ENCODE measurements at regions not wholly inside any gene's neighbourhood (a gene's known extent, or its start where the extent isn't known, plus 50 kb on each side); places are given as distances from the start of the nearest gene placed in this dataset.

DNA sequence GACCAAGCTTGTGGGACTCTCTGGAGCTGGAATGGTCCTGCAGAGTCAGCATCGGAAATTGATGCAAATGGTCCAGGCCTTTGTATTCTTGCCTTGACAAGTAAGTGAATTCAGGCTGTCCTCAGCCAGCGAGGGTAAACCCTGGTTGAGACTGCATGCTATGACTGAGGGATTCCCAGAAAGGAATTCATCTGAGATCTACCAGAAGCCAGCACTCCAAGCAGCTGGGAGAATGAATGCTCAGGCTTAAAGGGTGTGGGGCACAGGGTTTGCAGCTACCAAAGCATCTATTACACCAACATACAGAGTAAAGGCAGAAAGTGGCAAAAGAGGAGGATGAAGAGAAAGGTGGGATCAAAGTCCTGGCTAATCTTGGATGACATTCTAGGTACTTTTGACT lies 257.0 kb upstream of the LYPLAL1 start:
- ChIA-PET CTCF (interaction anchor here (0.6 kb wide), 2 partner anchors 156 to 338 kb away, joined by 3 read pairs; no protein-coding TSS in a partner anchor), POLR2A (ENCODE audit: low non-redundant PET) (no interaction called here)
- DNase-seq (ENCODE audit: low spot score) = no peak

DNA sequence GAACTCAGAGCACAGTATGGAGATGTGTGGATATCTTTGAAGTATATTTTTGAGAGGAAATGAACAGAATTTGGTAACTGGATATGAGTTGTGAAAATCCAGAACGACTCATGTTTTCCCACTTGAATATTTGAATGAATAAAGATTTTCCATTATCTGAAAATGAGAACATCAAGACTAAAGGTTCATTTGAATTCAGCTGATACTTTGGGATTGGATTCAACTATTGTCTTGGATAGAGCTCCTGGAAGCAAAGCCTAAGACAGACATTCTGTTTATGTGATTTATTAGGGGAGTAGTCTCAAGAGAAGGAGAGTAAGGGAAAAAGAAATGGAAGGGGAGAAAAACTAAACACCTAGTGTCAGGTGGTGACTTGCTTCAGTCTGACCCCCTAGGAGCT lies 256.0 kb upstream of the LYPLAL1 start:
- TF ChIP-seq, protein P1, sequence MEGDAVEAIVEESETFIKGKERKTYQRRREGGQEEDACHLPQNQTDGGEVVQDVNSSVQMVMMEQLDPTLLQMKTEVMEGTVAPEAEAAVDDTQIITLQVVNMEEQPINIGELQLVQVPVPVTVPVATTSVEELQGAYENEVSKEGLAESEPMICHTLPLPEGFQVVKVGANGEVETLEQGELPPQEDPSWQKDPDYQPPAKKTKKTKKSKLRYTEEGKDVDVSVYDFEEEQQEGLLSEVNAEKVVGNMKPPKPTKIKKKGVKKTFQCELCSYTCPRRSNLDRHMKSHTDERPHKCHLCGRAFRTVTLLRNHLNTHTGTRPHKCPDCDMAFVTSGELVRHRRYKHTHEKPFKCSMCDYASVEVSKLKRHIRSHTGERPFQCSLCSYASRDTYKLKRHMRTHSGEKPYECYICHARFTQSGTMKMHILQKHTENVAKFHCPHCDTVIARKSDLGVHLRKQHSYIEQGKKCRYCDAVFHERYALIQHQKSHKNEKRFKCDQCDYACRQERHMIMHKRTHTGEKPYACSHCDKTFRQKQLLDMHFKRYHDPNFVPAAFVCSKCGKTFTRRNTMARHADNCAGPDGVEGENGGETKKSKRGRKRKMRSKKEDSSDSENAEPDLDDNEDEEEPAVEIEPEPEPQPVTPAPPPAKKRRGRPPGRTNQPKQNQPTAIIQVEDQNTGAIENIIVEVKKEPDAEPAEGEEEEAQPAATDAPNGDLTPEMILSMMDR (conservative IDR thresholded peaks at IDR 0.05; ENCODE audit: low read depth) = no peak
- ChIA-PET CTCF (interaction anchor here (0.6 to 1.0 kb wide), 2 partner anchors 13 to 14 kb away, joined by 3 read pairs; no protein-coding TSS in a partner anchor), POLR2A (ENCODE audit: low non-redundant PET) (no interaction called here)
- no peak for DNase-seq (ENCODE audit: low spot score)
- no peak overlapping the region for H3K27ac ChIP-seq

More for the DNA sequence above, 257.0 kb upstream of the LYPLAL1 start:
- H3K27ac ChIP-seq = no peak overlapping the region
- TF ChIP-seq, protein P1 (conservative IDR thresholded peaks at IDR 0.05; ENCODE audit: low read depth) = no peak

DNA sequence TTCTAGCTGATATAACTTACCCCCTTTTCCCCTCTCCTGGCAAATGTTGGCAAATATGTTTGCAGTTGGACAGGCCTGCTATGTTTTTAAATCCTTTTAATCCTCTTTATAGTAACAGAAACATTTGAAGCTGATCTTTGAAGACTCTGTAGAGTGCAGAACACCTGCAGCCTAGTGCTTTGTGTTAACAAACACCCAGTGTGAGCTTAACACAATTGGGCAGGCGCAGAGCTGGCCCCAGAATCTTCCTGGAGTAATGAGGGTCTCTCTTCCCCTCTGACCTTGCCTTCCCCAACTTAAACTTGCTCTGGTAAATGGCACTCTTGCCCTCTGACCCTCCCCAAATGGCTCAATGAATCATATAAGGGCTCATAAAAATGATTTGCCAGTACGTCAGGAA lies 247.9 kb upstream of the LYPLAL1 start:
- TF ChIP-seq, protein P1 (conservative IDR thresholded peaks at IDR 0.05; ENCODE audit: low read depth) = no peak
- ChIA-PET CTCF (no interaction called here), POLR2A (ENCODE audit: low non-redundant PET) (no interaction called here)
- H3K27ac ChIP-seq = no peak overlapping the region
- DNase-seq (ENCODE audit: low spot score) = no peak

DNA sequence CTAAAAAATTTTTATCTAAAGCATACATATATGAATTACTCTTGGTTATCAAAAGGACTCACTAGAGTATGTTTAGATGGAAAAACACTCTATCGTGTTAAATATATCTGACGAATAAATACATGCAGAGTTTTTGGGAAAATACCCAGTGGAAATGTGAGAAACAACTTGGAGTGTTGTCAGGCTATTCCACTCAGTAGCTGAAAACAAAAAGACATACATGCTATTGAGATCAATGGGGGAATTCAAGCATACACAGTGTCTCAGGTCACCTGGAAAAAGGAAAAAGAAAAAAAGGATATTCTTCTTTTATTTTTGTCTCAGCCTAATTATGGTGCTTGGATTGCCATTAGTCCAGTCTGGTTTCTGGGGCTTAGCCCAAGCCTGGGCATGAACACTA lies 247.0 kb upstream of the LYPLAL1 start:
- TF ChIP-seq, protein P1 (conservative IDR thresholded peaks at IDR 0.05; ENCODE audit: low read depth) = no peak
- no peak overlapping the region for H3K27ac ChIP-seq
- POLR2A ChIA-PET (ENCODE audit: low non-redundant PET) = no interaction called here
- CTCF ChIA-PET = interaction anchor here (0.6 to 0.7 kb wide), 2 partner anchors 18 to 26 kb away, joined by 3 to 6 read pairs; no protein-coding TSS in a partner anchor
- no peak for DNase-seq (ENCODE audit: low spot score)

DNA sequence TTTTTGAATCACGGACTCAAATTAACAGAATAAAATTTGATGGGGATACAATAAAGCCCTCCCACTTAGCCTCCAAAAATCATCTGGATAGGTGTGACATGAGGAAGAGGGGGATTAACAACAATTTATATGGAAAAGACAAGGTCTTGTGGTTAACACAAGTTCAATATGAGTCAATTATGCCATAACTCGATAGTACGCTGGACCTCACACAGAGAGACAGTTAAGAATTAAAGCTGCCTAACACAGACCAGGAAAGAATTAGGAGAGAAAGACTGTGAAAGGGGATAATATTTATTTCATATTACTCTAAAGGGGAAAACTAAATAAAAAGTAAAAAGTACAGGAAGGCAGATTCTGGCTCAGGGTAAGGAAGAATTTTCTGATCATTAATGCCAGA lies 243.7 kb upstream of the LYPLAL1 start:
- H3K27ac ChIP-seq = no peak overlapping the region
- TF ChIP-seq, protein P1 (conservative IDR thresholded peaks at IDR 0.05; ENCODE audit: low read depth) = no peak
- ChIA-PET CTCF (interaction anchor here (0.6 to 0.7 kb wide), 2 partner anchors 51 to 585 kb away, joined by 3 to 5 read pairs; partner anchors contain the start of gene TGFB2), POLR2A (ENCODE audit: low non-redundant PET) (no interaction called here)
- DNase-seq (ENCODE audit: low spot score) = no peak

DNA sequence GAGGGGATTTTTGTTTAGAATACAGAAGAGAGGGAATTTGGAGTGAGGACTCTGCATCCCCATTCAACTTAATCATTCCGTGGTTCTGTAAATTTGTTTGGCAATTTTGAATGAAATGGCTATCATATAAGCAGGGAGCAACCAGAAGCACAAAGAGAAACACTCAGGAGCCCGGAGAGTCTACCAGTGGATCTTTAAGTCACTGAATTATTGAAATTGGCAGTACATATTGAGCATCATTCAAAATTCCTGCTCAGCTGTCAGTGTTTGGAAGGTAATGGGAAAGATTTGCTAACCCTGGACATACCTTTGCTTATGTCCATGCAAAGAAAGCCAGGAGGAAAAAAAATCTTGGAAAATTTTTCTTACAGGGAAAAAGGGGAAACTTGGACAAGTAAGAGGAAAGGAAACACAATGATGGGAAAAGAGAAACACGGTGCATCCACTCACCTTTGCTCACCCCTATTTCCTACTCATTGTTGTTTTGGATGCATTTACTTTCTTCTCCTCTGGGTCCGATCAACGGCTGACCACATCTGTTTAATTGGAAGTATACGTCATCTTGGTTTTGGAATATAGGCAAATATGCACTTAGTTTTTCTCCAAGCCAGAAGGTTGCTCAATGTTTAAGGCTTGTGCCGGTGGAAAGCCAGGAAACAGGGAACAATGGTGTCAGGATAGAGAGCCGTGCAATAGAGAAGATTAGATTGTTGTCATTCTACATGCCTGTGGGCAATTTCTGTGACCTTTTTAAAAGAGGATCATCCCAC lies 243.0 kb upstream of the LYPLAL1 start:
- DNase-seq (ENCODE audit: low spot score) = no peak
- CTCF ChIA-PET = interaction anchor here (0.6 kb wide), 1 partner anchor 13 kb away, joined by 3 read pairs; no protein-coding TSS in a partner anchor
- POLR2A ChIA-PET (ENCODE audit: low non-redundant PET) = no interaction called here
- H3K27ac ChIP-seq = no peak overlapping the region
- TF ChIP-seq, protein P1 (conservative IDR thresholded peaks at IDR 0.05; ENCODE audit: low read depth) = no peak
